ENCODE measurements at regions not wholly inside any gene's neighbourhood (a gene's known extent, or its start where the extent isn't known, plus 50 kb on each side); places are given as distances from the start of the nearest gene placed in this dataset.

- H3K4me3 ChIP-seq (ENCODE audit: low read depth, low read length): no peak overlapping the region
- no peak overlapping the region for H3K4me2 ChIP-seq (ENCODE audit: low read length)
- H3K9me3 ChIP-seq (ENCODE audit: control insufficient read depth, low read length): no peaks in the 10 kb centered on the region
- no peaks in the 10 kb centered on the region for H3K27me3 ChIP-seq (ENCODE audit: control insufficient read depth, insufficient read depth, low read length)
- no peaks in the 10 kb centered on the region for H3K79me2 ChIP-seq
- H3K4me1 ChIP-seq: no peaks in the 10 kb centered on the region
- no peak overlapping the region for H3K9ac ChIP-seq
- H3K27ac ChIP-seq: no peak overlapping the region
- no peak for TF ChIP-seq CTCF (IDR thresholded peaks at IDR 0.05)
- H3K36me3 ChIP-seq (ENCODE audit: control insufficient read depth, insufficient read depth, low read length): no peaks in the 10 kb centered on the region
- no peak overlapping the region for H2AFZ ChIP-seq
Observed at GRCh38 chr4:166498546-166498945, 625.5 kb downstream of the TLL1 start.

GRCh38 chr4:166499820-166500219 is 626.8 kb downstream of the TLL1 start:
- H3K4me1 ChIP-seq: no peaks in the 10 kb centered on the region
- TF ChIP-seq CTCF (IDR thresholded peaks at IDR 0.05): no peak
- H3K9ac ChIP-seq: no peak overlapping the region
- H3K4me2 ChIP-seq (ENCODE audit: low read length): no peak overlapping the region
- H2AFZ ChIP-seq: no peak overlapping the region
- H3K4me3 ChIP-seq (ENCODE audit: low read depth, low read length): no peak overlapping the region
- no peaks in the 10 kb centered on the region for H3K9me3 ChIP-seq (ENCODE audit: control insufficient read depth, low read length)
- H3K79me2 ChIP-seq: no peaks in the 10 kb centered on the region
- H3K27me3 ChIP-seq (ENCODE audit: control insufficient read depth, insufficient read depth, low read length): no peaks in the 10 kb centered on the region
- no peaks in the 10 kb centered on the region for H3K36me3 ChIP-seq (ENCODE audit: control insufficient read depth, insufficient read depth, low read length)
- H3K27ac ChIP-seq: no peak overlapping the region

- Histone ChIP-seq H3K27ac (no peak overlapping the region), H3K9me3 (ENCODE audit: control insufficient read depth, low read length) (no peaks in the 10 kb centered on the region), H3K79me2 (no peaks in the 10 kb centered on the region), H3K4me1 (no peaks in the 10 kb centered on the region), H3K4me3 (ENCODE audit: low read depth, low read length) (no peak overlapping the region), H2AFZ (no peak overlapping the region), H3K4me2 (ENCODE audit: low read length) (no peak overlapping the region), H3K36me3 (ENCODE audit: control insufficient read depth, insufficient read depth, low read length) (no peaks in the 10 kb centered on the region), H3K9ac (no peak overlapping the region), H3K27me3 (ENCODE audit: control insufficient read depth, insufficient read depth, low read length) (no peaks in the 10 kb centered on the region)
- peak; percentile 21 for TF ChIP-seq CTCF (IDR thresholded peaks at IDR 0.05)
Observed at GRCh38 chr4:166501941-166502382, 628.9 kb downstream of the TLL1 start.

- no peak overlapping the region for H2AFZ ChIP-seq
Observed at GRCh38 chr4:166502660-166503059, 629.6 kb downstream of the TLL1 start.

More at GRCh38 chr4:166502660-166503059, 629.6 kb downstream of the TLL1 start:
- Histone ChIP-seq H3K9me3 (ENCODE audit: control insufficient read depth, low read length) (no peaks in the 10 kb centered on the region), H3K4me2 (ENCODE audit: low read length) (no peak overlapping the region), H3K9ac (no peak overlapping the region), H3K79me2 (no peaks in the 10 kb centered on the region), H3K27me3 (ENCODE audit: control insufficient read depth, insufficient read depth, low read length) (no peaks in the 10 kb centered on the region), H3K36me3 (ENCODE audit: control insufficient read depth, insufficient read depth, low read length) (no peaks in the 10 kb centered on the region), H3K4me1 (no peaks in the 10 kb centered on the region), H3K4me3 (ENCODE audit: low read depth, low read length) (no peak overlapping the region), H3K27ac (no peak overlapping the region)
- no peak for TF ChIP-seq CTCF (IDR thresholded peaks at IDR 0.05)

Data from parathyroid adenoma (tissue), 2 donors.